CD14-positive monocyte (primary cell): ENCODE measurements at regions not wholly inside any gene's neighbourhood (a gene's known extent, or its start where the extent isn't known, plus 50 kb on each side); places are given as distances from the start of the nearest gene placed in this dataset.

Experiments
- DNase-seq, 3 donors: peaks; one replicate each; pipeline ENCODE4 v3.0.0-alpha.2; 2011 to 2022
- H2AFZ ChIP-seq: 2 replicates; pipeline ENCODE4 v1.6.0; 2012; ENCODE audit warnings: mild to moderate bottlenecking, low read depth, low read length, inconsistent platforms; ENCODE audit not compliant: insufficient read depth, poor library complexity, severe bottlenecking
- H3K27ac ChIP-seq, 2 donors: 1 replicate in 1 of 2; 2 replicates in 1 of 2; pipeline ENCODE4 v1.5.1; 2012 to 2013; ENCODE audit warnings: low read length in 2 of 2, control low read depth in 1 of 2, inconsistent platforms in 1 of 2, low read depth in 1 of 2, mild to moderate bottlenecking in 1 of 2
- H3K27me3 ChIP-seq, 2 donors: one replicate each; pipeline versions ENCODE4 v1.6.0 to v1.6.1; 2011 to 2013; ENCODE audit warnings: low read length in 2 of 2; ENCODE audit not compliant: control insufficient read depth in 2 of 2, insufficient read depth in 2 of 2
- H3K36me3 ChIP-seq, 2 donors: replicated peaks in 1 of 2; 1 replicate in 1 of 2; 2 replicates in 1 of 2; pipeline versions ENCODE4 v1.5.1 to v1.6.1; 2012 to 2013; ENCODE audit warnings: low read length in 2 of 2, control low read depth in 1 of 2, inconsistent platforms in 1 of 2, mild to moderate bottlenecking in 1 of 2; ENCODE audit not compliant: insufficient read depth in 2 of 2, control insufficient read depth in 1 of 2
- H3K4me1 ChIP-seq, 2 donors: 1 replicate in 1 of 2; 2 replicates in 1 of 2; pipeline versions ENCODE4 v1.5.1 to v1.6.1; 2012 to 2013; ENCODE audit warnings: low read length in 2 of 2, control low read depth in 1 of 2, inconsistent platforms in 1 of 2, mild to moderate bottlenecking in 1 of 2, moderate library complexity in 1 of 2; ENCODE audit not compliant: insufficient read depth in 2 of 2, control insufficient read depth in 1 of 2
- H3K4me2 ChIP-seq: replicated peaks from 2 replicates; pipeline ENCODE3; 2012; ENCODE audit warnings: low read length, moderate library complexity, mild to moderate bottlenecking; ENCODE audit not compliant: poor library complexity, severe bottlenecking; ENCODE audit errors: extremely low read depth
- H3K4me3 ChIP-seq, 3 experiments: fragments of 200-600 bp in 1 of 3; sonication (generic) in 1 of 3; replicated peaks in 1 of 3; 1 replicate in 2 of 3; 2 replicates in 1 of 3; pipeline ENCODE4 v1.5.1; 2011 to 2013; ENCODE audit warnings: low read length in 3 of 3, mild to moderate bottlenecking in 3 of 3, control low read depth in 2 of 3, low read depth in 2 of 3, inconsistent platforms in 1 of 3, moderate library complexity in 1 of 3
- H3K79me2 ChIP-seq: 2 replicates; pipeline ENCODE4 v1.6.0; 2012; ENCODE audit warnings: mild to moderate bottlenecking, control low read depth, inconsistent platforms, low read length, moderate library complexity; ENCODE audit not compliant: insufficient read depth
- H3K9ac ChIP-seq: 2 replicates; pipeline ENCODE4 v1.6.0; 2017; ENCODE audit warnings: low read length, mild to moderate bottlenecking; ENCODE audit not compliant: insufficient read depth, poor library complexity, severe bottlenecking
- H3K9me3 ChIP-seq, 2 donors: replicated peaks in 1 of 2; 1 replicate in 1 of 2; 2 replicates in 1 of 2; pipeline versions ENCODE4 v1.5.1 to v1.6.1; 2012 to 2013; ENCODE audit warnings: low read length in 2 of 2, control low read depth in 1 of 2; ENCODE audit not compliant: control insufficient read depth in 1 of 2, insufficient read depth in 1 of 2
- H4K20me1 ChIP-seq: 2 replicates; pipeline ENCODE4 v1.6.0; 2012; ENCODE audit warnings: mild to moderate bottlenecking, low read length, control low read depth, moderate library complexity; ENCODE audit not compliant: insufficient read depth
- H3K27ac Mint-ChIP-seq, 7 donors: one replicate each; pipeline ENCODE4 v1.8.0; 2020; ENCODE audit warnings: mild to moderate bottlenecking in 7 of 7, mixed read lengths in 7 of 7, moderate library complexity in 6 of 7, inconsistent platforms in 2 of 7
- H3K27me3 Mint-ChIP-seq, 3 donors: one replicate each; pipeline ENCODE4 v1.8.0; 2021 to 2022; ENCODE audit warnings: low read depth in 3 of 3, mild to moderate bottlenecking in 3 of 3, mixed read lengths in 3 of 3, moderate library complexity in 3 of 3, inconsistent platforms in 1 of 3
- H3K36me3 Mint-ChIP-seq, 2 donors: one replicate each; pipeline ENCODE4 v1.8.0; 2020; ENCODE audit warnings: mixed read lengths in 2 of 2, inconsistent platforms in 1 of 2, mild to moderate bottlenecking in 1 of 2
- H3K4me1 Mint-ChIP-seq: one replicate; pipeline ENCODE4 v1.8.0; 2020; ENCODE audit warnings: mild to moderate bottlenecking, mixed read lengths
- H3K4me3 Mint-ChIP-seq, 2 donors: one replicate each; pipeline ENCODE4 v1.8.0; 2020; ENCODE audit warnings: mild to moderate bottlenecking in 2 of 2, mixed read lengths in 2 of 2, moderate library complexity in 1 of 2
- H3K9me3 Mint-ChIP-seq, 7 donors: one replicate each; pipeline ENCODE4 v1.8.0; 2020 to 2022; ENCODE audit warnings: mixed read lengths in 7 of 7, mild to moderate bottlenecking in 6 of 7, moderate library complexity in 6 of 7, inconsistent platforms in 2 of 7
- CTCF ChIP-seq: fragments of 200-600 bp; IDR thresholded peaks from one replicate; pipeline ENCODE4 v1.8.0; 2022; ENCODE audit warnings: antibody characterized with exemption, mild to moderate bottlenecking
- WGBS: methylation state at CpG from one replicate; pipeline ENCODE4 v1.1.5; 2013; ENCODE audit warnings: missing lambda C conversion rate; ENCODE audit not compliant: insufficient coverage; 5-methylcytosine and 5-hydroxymethylcytosine counted together
- intact Hi-C, 2 donors: fragments of 100-400 bp; cut with micrococcal nuclease; formaldehyde crosslinking; loops; one replicate each; pipeline versions ENCODE4 v1.15.0 to v1.15.1; 2023

DNA sequence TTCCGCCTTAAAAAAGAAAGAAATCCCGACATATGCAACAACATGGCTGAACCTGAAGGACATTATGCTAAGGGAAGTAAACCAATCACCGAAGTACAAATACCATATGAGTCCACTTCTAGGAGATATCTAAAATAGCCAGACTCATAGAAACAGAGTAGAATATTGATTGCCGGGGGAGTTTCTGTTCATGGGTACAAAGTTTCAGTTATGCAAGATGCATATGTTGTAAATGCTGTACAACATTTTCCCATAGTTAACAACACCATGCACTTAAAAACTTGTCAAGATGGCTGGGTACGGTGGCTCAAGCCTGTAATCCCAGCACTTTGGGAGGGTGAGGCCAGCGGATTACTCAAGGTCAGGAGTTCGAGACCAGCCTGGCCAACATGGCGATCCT is 251.5 kb upstream of the EEF2KMT start:
- no peak overlapping the region for H3K4me3 Mint-ChIP-seq
- Histone ChIP-seq H3K79me2 (no peaks in the 10 kb centered on the region), H3K27me3 (no peaks in the 10 kb centered on the region), H3K9me3 (no peaks in the 10 kb centered on the region), H3K4me2 (no peak overlapping the region), H3K9ac (no peak overlapping the region), H3K4me1 (no peaks in the 10 kb centered on the region), H4K20me1 (no peaks in the 10 kb centered on the region), H2AFZ (no peak overlapping the region), H3K27ac (no peak overlapping the region), H3K4me3 (no peak overlapping the region), H3K36me3 (no peaks in the 10 kb centered on the region)
- intact Hi-C loops: no loop called here
- TF ChIP-seq CTCF: no peak
- no peaks in the 10 kb centered on the region for H3K4me1 Mint-ChIP-seq
- peaks cover 2 to 7% (median 2%) of the 10 kb centered on the region in 3 donors for H3K27me3 Mint-ChIP-seq
- no peak for DNase-seq
- H3K9me3 Mint-ChIP-seq: peaks cover 0 to 6% (median 2%) of the 10 kb centered on the region in 7 donors
- H3K27ac Mint-ChIP-seq: no peak overlapping the region
- WGBS: 96% methylated on average over 4 of the region's 8 CpGs
- no peaks in the 10 kb centered on the region for H3K36me3 Mint-ChIP-seq

DNA sequence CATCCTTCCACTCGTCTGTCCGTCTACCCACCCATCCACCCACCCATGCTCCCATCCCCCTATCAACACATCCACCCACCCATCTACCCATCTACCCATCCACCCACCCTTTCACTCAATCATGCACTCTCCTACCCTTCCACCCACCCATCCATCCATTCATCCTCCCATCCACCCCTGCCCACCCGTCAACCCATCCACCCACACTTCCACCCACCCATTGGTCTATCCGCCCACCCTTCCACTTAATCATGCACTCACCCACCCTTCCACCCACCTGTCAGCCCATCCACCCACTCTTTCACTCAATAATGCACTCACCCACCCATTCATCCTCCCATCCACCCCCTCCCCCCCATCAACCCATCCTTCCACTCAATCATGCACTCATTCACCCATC is 250.0 kb upstream of the EEF2KMT start:
- Mint-ChIP-seq H3K4me3 (no peak overlapping the region), H3K27me3 (peaks cover 2 to 7% (median 2%) of the 10 kb centered on the region in 3 donors), H3K27ac (no peak overlapping the region), H3K9me3 (peaks cover 0 to 7% (median 2%) of the 10 kb centered on the region in 7 donors), H3K4me1 (no peaks in the 10 kb centered on the region), H3K36me3 (no peaks in the 10 kb centered on the region)
- no peak overlapping the region for H3K27ac ChIP-seq
- H3K27me3 ChIP-seq: no peaks in the 10 kb centered on the region
- no peaks in the 10 kb centered on the region for H3K79me2 ChIP-seq
- H3K9ac ChIP-seq: no peak overlapping the region
- H3K36me3 ChIP-seq: no peaks in the 10 kb centered on the region
- H3K4me2 ChIP-seq: no peak overlapping the region
- H2AFZ ChIP-seq: no peak overlapping the region
- 87% methylated on average over 4 of the region's 4 CpGs for WGBS
- intact Hi-C loops: no loop called here
- DNase-seq: no peak
- H4K20me1 ChIP-seq: no peaks in the 10 kb centered on the region
- H3K4me1 ChIP-seq: no peaks in the 10 kb centered on the region
- no peak for TF ChIP-seq CTCF
- H3K4me3 ChIP-seq: no peak overlapping the region
- H3K9me3 ChIP-seq: no peaks in the 10 kb centered on the region
